ENCODE measurements at regions not wholly inside any gene's neighbourhood (a gene's known extent, or its start where the extent isn't known, plus 50 kb on each side); places are given as distances from the start of the nearest gene placed in this dataset.

DNA sequence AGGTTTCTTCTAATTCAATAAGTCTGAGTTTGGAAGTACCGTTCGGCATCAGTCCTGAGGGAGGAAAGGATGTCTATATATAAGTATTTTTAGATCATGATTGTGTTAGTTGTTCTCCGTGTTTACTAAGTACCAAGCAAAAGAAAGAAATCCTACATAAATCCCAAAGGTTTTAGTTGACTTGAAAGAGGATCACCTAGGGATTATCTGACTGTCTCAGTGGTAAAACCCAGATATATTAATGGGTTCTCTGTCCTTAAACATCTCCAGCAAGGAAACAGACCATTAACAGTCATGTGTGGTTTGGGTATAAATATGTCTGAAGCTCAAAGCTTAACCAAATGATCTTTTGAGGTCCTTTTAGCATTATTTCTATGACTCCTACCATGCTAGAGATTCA, 207.1 kb upstream of the RASGEF1B start:
- TF ChIP-seq POLR2AphosphoS5 (IDR thresholded peaks at IDR 0.05): no peak
- TF ChIP-seq MXI1 (conservative IDR thresholded peaks at IDR 0.05; ENCODE audit: poor library complexity, severe bottlenecking): no peak
- no peak for TF ChIP-seq CTCF (IDR thresholded peaks at IDR 0.05; ENCODE audit: poor library complexity, severe bottlenecking)
- no peak for TF ChIP-seq EZH2 (IDR thresholded peaks at IDR 0.05; ENCODE audit: borderline replicate concordance, insufficient read depth, low read length, poor library complexity, severe bottlenecking)
